GM21367 (cell line): ENCODE measurements at regions not wholly inside any gene's neighbourhood (a gene's known extent, or its start where the extent isn't known, plus 50 kb on each side); places are given as distances from the start of the nearest gene placed in this dataset.
"Not testable (repeated sequence)": the region's sequence is repeated elsewhere in the genome, so short reads cannot be mapped to it uniquely, and the experiment has no call there.

Experiments
- ATAC-seq: cut with Tn5 transposase; IDR thresholded peaks from one replicate; pipeline ENCODE4 v1.9.1; 2021; ENCODE audit not compliant: unreplicated experiment

DNA sequence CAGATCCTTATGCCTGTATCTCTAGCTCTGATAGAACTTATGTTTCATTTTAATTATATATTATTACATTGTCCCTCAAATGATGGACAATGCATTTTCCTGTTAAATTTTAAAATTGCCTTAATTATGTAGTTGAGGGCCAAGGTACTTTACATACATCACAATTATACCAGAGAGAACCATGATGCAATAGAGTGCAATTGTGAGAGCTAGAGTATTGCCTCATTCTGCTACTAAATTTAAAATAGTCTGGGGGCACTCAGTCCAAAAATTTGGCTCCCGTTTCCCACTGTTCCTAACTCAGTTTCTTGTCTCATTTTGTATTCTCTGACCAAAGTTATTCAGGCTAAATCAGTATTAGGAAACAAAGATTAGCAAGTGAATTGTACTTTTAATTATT, 378.5 kb upstream of the ZFP42 start:
- no peak for ATAC-seq

DNA sequence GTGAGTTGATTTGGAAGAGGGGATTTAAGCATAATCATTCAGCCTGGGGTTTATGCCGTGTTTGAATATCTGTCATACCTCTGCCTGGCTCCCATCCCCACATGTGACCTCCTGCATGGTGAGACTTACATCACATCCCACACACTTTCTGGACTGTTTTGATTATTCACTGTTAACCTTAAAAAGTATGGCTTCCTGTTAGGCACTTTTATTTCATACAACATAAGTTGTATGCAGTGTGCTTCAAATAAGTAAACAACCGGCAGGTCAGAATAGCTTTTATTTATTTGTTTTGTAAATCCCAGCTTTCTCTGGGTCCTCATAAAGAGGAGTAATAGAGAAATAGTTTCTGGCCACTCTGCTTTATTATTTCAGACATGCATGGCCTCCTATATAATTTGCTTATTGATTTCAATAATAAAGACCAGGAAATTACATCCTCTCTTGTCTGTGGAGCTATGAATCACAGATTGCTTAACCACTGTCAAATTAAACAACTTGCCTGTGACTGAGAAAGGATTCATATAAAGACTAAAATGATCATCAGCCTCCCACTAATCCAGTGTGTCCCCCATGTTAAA, 376.8 kb upstream of the ZFP42 start:
- no peak for ATAC-seq

DNA sequence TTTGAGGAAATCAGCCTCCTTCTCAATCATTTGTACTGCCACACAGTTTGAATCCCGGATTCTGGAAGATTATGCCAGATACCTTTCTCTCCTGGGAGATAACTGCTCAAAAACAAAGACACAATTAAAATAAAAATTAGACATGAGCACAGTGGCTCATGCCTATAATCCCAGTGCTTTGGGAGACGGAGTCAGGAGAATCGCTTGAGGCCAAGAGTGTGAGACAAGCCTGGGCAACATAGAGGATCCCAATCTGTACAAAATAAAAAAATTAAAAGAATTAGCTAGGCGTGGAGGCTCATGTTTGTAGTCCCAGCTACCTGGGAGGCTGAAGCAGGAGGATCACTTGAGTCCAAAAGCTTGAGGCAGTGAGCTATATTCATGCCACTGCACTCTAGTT, 376.3 kb upstream of the ZFP42 start:
- no peak for ATAC-seq

DNA sequence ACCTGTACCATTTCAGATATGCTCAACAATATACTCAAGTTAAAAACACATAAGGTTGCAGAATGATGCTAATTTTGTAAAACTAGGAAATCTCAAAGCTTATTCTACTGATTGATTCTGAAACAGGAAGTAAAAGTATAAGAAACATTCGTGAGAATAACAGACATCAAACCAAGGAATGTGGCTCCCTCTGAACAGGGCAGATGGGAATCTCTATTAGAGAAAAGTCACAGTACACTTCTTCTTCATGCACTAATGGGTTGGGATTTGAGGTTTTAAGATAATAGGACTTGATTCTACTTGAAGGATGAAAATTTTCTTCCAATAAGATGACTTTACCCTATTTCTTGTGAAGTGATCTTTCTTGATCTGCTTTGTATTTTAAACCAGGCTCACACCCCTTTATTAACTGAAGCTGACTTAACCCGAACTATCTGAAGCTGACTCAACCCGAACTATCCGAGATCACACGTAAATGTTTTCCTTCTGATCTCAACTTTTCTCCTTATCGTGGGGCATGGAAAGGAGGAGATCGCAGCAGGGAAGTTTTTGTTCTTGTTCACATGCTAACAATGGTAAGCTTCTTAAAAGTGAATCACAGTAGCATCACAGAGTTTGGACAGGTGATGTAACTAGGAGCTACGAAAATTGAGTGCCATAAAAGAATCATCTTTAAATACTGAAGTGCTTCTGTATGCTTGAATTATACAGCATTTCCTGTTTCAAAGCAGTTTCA, 363.1 kb upstream of the ZFP42 start:
- no peak for ATAC-seq

DNA sequence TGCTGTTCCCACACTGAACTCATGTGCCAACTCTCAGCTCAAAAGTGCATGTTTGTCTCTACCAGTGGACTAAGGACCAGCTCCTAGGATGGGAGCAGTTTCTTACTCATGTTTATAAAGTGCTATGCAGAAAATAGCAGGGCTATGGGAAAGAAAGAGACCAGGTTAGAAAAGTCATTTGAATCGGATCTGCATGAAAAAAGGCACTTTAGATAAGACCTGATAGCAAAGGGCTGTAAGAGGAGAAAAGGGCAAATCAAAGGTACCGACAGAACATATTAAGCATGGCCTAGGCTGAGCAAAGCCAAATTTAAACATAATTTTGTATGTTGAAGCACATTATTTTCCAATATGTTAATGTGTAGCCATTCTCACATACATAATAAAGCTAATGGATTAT, 362.3 kb upstream of the ZFP42 start:
- no peak for ATAC-seq

DNA sequence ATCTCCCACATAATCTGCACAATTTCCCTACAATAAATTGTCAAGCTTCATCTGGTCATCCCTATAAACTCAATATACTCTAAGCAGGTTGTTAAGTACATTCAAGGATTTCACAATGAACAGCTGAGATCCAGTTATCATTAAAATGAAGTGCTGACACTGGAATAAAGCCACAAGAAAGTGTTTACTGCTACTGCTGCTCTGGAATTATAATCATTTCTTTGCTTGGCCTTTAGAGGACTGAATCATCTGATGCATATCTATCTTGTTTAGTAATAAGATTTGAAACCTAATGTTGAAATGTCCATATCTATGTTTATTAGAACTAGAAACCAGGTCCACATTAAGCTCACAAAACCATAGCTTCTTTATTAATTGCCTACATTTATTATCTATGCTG, 338.6 kb upstream of the ZFP42 start:
- ATAC-seq, result no peak

DNA sequence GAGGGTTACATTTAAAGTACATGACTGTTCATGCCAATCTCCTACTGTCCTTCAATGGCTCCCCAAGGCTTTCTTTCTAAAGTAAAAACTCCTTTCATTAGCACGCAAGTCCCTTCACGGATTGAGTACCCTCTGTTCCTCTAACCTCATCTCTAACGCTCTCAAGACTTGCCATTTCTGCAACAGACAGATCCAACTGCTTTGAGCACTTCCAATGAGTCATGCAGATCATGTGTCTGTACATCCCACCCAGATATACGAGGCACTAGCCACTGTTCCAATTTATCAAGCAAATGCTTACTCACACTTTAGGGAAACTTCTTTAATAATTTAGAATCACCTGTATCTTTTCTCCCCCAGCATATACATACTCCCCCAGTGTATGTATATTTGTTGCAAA, 332.5 kb upstream of the ZFP42 start:
- ATAC-seq, result no peak

DNA sequence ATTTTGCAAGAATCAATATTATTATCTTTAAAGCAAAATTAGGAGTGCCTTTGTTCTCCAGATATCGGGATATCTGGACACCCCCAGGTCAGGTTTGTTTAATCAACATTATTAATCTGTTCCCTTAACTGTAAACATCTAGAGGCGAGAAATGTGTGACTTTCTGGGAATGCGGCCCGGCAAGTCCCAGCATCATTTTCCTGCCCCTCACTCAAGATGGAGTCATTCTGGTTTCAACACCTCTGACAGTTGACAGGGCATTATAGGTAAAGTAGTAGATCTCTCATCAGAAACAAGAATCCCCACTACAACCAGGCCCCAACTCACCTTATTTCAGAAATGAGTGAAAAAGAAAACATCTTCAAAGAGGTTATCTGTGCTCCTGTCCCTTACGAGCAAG, 331.6 kb upstream of the ZFP42 start:
- ATAC-seq, result no peak

DNA sequence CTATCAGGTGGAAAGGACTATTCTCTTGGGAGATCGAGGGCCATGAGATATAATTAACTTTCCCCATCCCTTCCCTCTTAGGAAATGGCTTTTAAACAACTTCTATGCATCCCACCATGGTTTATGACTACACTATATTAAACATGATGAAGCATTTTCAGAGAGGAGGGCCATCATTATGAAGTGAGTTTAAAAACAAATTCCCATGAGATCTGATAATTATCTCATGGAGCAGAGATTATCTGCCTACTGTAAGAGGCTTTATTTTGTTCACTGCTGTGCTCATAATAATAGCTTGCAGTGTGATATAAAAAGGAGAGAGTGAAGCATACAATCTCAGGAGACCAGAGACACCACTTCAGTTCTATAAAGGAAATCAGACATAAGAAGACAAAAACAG, 330.5 kb upstream of the ZFP42 start:
- ATAC-seq, result no peak

DNA sequence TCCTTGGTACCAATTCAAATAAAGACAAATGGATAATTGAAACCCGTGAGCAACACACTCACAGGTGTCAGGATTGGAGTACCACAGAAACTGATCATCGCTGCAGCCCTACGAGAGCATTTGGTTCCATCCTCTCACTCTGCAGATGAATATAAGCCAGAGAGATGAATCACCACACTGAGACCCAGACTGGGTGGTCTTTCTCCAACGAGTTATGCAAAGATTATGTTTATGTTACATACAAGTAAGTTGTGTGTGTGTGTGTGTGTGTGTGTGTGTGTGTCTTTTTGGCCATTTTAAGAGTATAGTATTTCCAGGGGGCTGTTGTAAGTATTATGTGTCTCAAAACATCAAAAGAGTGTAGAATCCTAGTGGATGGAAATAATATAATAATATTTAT, 329.5 kb upstream of the ZFP42 start:
- ATAC-seq, result no peak

DNA sequence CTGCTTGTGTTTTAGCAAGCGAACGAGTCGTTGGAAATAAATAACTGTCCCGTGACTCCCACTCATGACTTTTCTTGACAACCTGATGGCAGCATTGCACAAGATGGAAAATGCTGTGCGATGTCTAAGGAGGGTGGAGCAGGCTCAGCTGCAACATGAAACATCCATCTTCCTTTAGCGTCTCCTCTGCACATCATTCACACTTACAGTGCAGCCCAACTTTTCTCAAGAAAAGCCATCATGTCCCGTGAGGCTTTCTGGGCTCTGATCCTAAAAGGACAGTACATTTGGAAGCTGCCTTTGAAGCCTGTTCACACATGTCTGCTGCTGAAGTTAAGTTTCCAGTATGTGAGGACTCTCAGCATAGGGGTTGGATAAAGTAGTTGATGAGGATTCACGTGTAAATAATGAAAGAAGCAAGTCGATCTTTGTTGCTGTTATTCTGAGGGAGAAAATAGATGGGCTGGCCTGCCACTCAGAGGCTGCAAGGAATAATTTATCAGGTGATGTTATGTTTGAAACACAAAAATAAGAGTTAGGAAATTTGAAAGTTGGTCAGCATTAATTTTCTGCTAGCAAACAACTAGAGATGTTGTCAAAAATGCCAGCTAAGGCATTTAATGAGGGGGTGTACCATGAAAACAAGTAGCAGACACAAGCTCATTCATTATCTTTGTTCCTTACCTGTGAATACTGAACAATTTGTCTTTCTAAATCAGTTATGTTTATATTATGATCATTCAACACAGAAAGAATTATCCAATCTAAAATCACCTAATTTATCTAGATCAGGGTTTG, 328.7 kb upstream of the ZFP42 start:
- no peak for ATAC-seq

DNA sequence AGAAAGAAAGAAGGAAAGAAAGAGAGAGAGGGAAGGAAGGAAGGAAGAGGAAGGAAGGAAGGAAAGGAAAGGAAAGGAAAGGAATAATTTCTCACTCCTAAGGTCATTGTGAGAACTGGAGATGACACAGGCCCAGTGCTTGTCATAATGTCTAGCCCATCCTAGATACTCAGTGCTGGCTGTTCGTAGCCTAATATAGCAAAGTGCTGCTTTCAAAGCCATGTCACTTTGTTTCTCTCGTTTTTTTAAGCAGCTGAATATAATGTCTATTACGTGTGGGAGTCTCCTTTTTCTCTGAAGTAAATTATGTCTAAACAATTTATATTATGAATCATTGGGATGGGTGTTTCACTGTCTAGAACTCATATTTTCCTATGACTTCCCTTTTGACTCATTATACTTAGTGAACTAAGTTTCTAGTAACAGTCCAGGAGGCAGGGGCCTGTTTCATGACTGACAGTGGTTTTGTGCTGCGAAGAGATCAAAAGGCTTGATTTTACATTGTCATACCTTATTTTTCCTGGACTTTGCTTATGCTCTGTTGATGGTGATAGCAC, 327.0 kb upstream of the ZFP42 start:
- ATAC-seq, result no peak

DNA sequence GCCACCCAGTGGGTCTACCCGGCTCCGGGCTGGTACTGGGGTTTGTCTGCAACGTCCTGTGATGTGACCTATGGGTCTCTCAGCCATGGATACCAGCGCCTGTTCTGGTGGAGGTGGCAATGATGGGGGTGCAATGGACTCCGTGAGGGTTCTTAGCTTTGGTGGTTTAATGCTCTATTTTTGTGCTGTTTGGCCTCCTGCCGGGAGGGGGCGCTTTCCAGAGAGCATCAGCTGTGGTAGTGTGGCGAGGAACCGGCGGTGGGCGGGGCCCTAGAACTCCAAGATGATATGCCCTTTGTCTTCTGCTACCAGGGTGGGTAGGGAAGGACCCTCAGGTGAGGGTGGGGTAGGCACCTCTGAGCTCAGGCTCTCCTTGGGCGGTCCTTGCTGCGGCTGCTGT, 324.1 kb upstream of the ZFP42 start:
- ATAC-seq, result not testable (repeated sequence)

DNA sequence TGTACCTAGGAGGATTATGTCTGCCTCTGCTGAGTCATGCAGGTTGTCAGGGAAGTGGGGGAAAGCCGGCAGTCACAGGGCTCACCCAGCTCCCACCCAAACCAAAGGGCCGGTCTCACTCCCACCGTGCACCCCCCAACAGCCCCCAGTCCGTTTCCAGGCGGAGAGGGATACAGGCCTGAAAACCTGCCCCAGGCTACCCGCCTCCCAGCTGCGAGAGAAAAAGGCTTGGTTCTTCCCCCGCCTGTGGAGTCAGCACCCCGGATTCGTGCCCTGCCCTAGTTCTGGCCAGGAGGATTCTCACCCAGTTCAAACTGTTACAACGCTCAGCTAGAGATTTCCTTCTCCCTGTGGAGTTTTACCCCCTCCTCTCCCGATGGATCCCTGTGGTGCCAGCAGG, 323.6 kb upstream of the ZFP42 start:
- not testable (repeated sequence) for ATAC-seq

DNA sequence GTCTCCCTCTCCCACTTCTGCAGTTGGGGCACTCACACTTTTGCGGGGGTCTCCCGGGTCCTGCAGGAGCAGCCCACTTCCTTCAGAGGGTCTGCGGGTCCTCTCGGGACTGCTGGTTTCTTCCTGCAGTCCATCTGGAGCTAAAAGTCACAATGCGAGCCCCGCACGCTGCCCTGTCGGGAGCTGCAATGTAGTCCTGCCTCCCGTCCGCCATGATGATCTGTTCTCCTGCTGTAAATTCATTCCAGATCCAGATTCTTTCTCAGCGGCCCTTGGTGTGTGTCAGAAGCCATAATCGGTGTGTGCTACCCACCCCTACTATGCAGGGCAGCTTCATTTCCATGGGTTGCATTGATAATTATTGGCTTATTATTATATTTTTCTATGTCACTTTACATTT, 323.0 kb upstream of the ZFP42 start:
- ATAC-seq, result not testable (repeated sequence)

DNA sequence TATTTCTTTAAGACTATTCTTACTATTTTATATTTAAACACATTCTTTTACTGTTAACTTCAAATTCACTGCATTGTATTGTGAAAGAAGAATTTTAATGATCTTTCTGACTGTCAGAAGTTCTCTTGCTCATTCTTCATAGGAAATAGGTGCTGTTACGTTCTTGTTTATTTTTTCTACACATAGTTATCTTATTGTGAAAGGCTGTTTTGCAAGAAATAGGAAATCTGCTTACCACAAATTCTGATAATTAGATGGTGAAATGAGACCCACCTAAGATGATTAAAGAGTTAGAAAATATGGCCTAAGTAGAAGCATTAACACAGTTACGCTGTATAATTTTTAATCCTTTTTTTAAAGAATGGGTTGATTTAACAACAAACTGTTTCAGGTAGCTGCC, 316.1 kb upstream of the ZFP42 start:
- no peak for ATAC-seq

DNA sequence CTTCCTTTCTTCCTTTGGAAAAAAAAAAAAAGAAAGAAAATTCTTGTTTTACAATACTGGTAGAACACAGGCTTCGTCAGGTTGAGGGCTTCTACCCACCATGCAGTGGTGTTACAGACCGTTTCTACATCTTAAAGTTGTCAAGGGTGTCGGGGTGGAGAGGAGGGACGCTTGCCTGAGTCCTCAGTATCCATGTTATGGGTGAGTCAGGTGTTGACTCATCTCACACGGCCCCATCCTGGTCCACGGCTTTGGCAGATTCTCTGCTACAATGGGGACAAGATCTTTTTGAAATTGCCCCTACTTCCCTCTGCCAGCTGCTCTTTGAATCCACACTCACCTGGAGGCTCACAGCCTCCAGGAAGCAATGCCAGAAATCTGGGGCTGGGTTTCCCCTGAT, 310.3 kb upstream of the ZFP42 start:
- ATAC-seq, result no peak

DNA sequence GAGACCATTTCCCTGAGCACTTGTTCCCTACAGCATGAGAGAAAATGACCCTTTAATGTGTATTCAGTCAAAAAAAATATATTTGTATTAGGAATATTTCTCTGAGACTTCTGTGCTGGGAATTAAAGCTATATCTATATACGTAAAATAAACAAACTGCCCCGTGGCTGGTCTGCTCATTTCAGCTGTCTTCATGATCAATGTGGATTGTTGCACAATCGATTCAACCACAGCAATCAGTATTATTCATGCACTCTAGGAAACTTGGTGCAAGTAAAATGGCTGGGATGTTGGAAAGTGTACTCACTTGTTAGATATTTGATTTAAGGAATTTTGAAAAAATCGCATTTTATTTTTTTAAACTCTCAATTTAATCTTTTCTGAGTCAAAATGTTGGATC, 307.9 kb upstream of the ZFP42 start:
- ATAC-seq, result no peak

DNA sequence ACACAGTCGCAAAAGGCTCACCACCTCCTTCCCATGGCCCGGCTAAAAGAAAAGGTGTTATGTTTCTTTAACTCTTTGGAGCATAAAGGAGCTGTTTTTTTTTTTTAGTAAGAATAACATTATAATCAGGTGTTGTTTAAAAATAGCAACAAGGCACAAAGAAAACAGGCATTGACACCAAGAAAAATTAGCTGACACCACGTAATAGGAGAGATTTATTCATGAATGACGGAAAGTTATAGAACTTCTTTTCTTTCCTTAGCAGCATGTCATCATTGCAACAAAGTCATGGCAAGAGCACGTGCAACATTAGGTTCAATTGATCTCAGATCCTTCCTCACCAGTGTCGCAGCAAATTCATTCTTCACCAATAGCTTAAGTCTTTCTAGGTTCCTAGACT, 302.9 kb upstream of the ZFP42 start:
- no peak for ATAC-seq

DNA sequence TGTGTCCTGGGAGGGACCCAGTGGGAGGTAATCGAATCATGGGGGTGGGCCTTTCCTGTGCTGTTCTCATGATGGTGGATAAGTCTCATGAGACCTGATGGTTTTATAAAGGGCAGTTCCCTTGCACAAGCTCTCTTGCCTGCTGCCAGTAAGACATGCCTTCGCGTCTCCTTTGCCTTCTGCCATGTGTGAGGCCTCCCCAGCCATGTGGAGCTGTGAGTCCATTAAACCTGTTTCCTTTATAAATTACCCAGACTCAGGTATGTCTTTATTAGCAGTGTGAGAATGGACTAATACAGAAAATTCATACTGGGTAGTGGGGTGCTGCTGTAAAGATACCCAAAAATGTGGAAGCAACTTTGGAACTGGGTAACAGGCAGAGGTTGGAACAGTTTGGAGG, 300.0 kb upstream of the ZFP42 start:
- ATAC-seq, result not testable (repeated sequence)

DNA sequence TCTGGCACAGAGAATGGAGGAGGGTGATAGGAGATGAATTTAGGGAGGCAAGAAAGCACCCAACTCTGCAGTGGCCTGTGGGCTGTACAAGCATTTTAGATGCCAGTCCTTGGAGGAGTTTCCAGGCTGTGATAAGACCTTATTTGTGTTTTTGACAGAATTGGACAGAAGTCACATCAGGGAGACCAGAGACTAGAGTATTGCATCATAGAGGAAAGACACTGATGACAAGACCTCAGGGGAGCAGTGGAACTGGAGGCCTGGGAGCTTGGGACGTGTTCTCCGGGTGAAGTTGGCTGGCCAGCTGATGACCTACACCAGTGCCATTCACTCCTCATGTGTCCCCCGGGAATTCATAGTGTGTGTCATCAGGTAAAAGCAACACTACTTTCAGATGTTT, 284.0 kb upstream of the ZFP42 start:
- ATAC-seq, result no peak

DNA sequence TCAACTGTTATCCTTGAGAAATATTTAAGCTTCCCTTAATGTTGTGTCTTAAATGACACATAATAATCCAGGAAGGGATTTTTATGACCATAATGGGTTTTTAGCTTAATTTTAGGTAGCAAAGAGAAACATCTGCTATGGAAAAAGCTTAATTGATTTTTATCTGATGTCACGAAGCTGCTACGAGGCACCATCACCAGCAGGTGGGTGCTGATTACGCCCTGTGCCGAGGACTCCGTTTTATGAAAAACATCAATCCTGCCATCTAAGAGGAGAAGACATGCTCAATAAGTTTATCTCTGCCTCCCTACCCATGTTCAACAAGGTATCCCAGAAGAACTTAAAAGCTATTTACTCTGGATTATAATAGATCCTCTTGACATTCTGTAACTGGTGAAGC, 280.6 kb upstream of the ZFP42 start:
- no peak for ATAC-seq
